PC-3 (cell line): ENCODE measurements at regions not wholly inside any gene's neighbourhood (a gene's known extent, or its start where the extent isn't known, plus 50 kb on each side); places are given as distances from the start of the nearest gene placed in this dataset.

Source experiments
- ATAC-seq: fragments of 200-7000 bp; cut with Tn5 transposase; 2 replicates; pipeline ENCODE4 v1.9.1; 2020; ENCODE audit warnings: mild to moderate bottlenecking, moderate library complexity
- BruUV-seq: library from RNA; stranded (reverse); fragments of 400-500 nt; replicated peaks from 2 replicates; lab custom pipeline; 2021; lab: Mats Ljungman, UMichigan
- CTCF ChIA-PET: fragments of 300-600 bp; sonication (Branson Sonifier 250); formaldehyde crosslinking; loops from one replicate; lab custom pipeline; 2022; ENCODE audit warnings: antibody characterized with exemption; lab: Charles Lee
- POLR2A ChIA-PET: fragments of 300-600 bp; sonication (Branson Sonifier 250); formaldehyde crosslinking; loops from one replicate; lab custom pipeline; 2022; ENCODE audit warnings: antibody characterized with exemption; ENCODE audit not compliant: unreplicated experiment; lab: Charles Lee
- DNase-seq: peaks from one replicate; pipeline ENCODE4 v3.0.0-alpha.2; 2015
- H2AFZ ChIP-seq: fragments of 300-600 bp; sonication (generic); 2 replicates; pipeline ENCODE4 v1.6.0; 2016; ENCODE audit warnings: antibody characterized with exemption, low read length
- H3F3A ChIP-seq: fragments of 300-600 bp; sonication (generic); one replicate; pipeline ENCODE4 v1.6.0; 2017; ENCODE audit warnings: antibody characterized with exemption, low read length, control low read depth, mild to moderate bottlenecking; ENCODE audit not compliant: unreplicated experiment
- H3K27ac ChIP-seq: fragments of 300-600 bp; sonication (generic); 2 replicates; pipeline ENCODE4 v1.5.1; 2016; ENCODE audit warnings: mild to moderate bottlenecking, low read length
- H3K27me3 ChIP-seq: fragments of 300-600 bp; sonication (generic); 2 replicates; pipeline ENCODE4 v1.6.1; 2016; ENCODE audit warnings: low read length, mixed read lengths
- H3K36me3 ChIP-seq: fragments of 300-600 bp; sonication (generic); 2 replicates; pipeline ENCODE4 v1.6.1; 2016; ENCODE audit warnings: low read depth, mixed run types, low read length, mixed read lengths
- H3K4me1 ChIP-seq: fragments of 300-600 bp; sonication (generic); 2 replicates; pipeline ENCODE4 v1.5.1; 2016; ENCODE audit warnings: low read length; ENCODE audit not compliant: insufficient read depth
- H3K4me2 ChIP-seq: fragments of 300-600 bp; sonication (generic); 2 replicates; pipeline ENCODE4 v1.6.0; 2016; ENCODE audit warnings: low read length
- H3K4me3 ChIP-seq: fragments of 300-600 bp; sonication (generic); 2 replicates; pipeline ENCODE4 v1.5.1; 2016; ENCODE audit warnings: mild to moderate bottlenecking, low read length, mixed read lengths
- H3K79me2 ChIP-seq: fragments of 300-600 bp; sonication (generic); 2 replicates; pipeline ENCODE4 v1.6.1; 2017; ENCODE audit warnings: low read length, mixed read lengths
- H3K9ac ChIP-seq: fragments of 300-600 bp; sonication (generic); 2 replicates; pipeline ENCODE4 v1.6.0; 2016; ENCODE audit warnings: mild to moderate bottlenecking, low read length
- H3K9me2 ChIP-seq: fragments of 300-600 bp; sonication (generic); replicated peaks from 2 replicates; pipeline ENCODE4 v1.6.1; 2016; ENCODE audit warnings: mixed run types, low read length, mixed read lengths
- H3K9me3 ChIP-seq: fragments of 300-600 bp; sonication (generic); 2 replicates; pipeline ENCODE4 v1.6.1; 2016; ENCODE audit warnings: low read length, mixed read lengths
- H4K20me1 ChIP-seq: fragments of 300-600 bp; sonication (generic); 2 replicates; pipeline ENCODE4 v1.6.1; 2016; ENCODE audit warnings: low read length, mixed read lengths
- EZH2 ChIP-seq: fragments of 300-600 bp; sonication (generic); IDR thresholded peaks from one replicate; pipeline ENCODE4 v1.6.1; 2017; ENCODE audit warnings: antibody characterized with exemption, mild to moderate bottlenecking, low read length; ENCODE audit not compliant: unreplicated experiment
- EZH2phosphoT487 ChIP-seq: fragments of 300-600 bp; sonication (generic); IDR thresholded peaks from 2 replicates; pipeline ENCODE4 v1.6.1; 2018; ENCODE audit warnings: mild to moderate bottlenecking, antibody characterized with exemption, low read length, borderline replicate concordance
- intact Hi-C: fragments of 100-400 bp; cut with micrococcal nuclease; formaldehyde crosslinking; loops from 2 replicates; pipeline ENCODE4 v1.9.0; 2023
- TF ChIP-seq, protein P1 (sequence below): fragments of 300-600 bp; sonication (generic); conservative IDR thresholded peaks from 2 replicates; pipeline ENCODE4 v1.5.1; 2017; ENCODE audit warnings: antibody characterized with exemption, low read depth, mild to moderate bottlenecking, low read length

DNA sequence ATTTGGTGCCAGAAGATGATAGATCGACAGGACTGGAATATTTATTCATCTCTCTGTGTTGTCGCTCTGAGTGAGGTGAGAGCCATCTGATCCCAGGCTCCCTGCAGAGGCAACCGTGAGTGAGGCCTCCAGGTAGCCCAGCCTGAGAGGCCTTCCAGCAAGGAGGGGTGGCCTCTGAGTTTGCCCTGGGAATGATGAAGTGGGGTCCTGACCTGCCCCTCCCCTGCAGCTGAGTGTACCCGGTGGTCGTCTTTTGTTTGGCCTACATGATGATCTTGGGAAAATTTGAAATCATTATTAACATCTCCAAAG is 86.4 kb downstream of the CBLN1 start:
- Histone ChIP-seq H3K9me2 (no peaks in the 10 kb centered on the region), H3F3A (no peaks in the 10 kb centered on the region), H3K27me3 (0 out of 2 replicates have a peak, but pooled peaks cover 3% of the 10 kb centered on the region), H3K9ac (no peak overlapping the region), H3K36me3 (no peaks in the 10 kb centered on the region), H3K9me3 (no peaks in the 10 kb centered on the region), H3K79me2 (no peaks in the 10 kb centered on the region), H3K27ac (no peak overlapping the region), H3K4me1 (no peaks in the 10 kb centered on the region), H3K4me3 (no peak overlapping the region), H3K4me2 (no peak overlapping the region), H2AFZ (no peak overlapping the region), H4K20me1 (no peaks in the 10 kb centered on the region)
- TF ChIP-seq EZH2: no peak
- no peak for TF ChIP-seq EZH2phosphoT487
- TF ChIP-seq, protein P1, sequence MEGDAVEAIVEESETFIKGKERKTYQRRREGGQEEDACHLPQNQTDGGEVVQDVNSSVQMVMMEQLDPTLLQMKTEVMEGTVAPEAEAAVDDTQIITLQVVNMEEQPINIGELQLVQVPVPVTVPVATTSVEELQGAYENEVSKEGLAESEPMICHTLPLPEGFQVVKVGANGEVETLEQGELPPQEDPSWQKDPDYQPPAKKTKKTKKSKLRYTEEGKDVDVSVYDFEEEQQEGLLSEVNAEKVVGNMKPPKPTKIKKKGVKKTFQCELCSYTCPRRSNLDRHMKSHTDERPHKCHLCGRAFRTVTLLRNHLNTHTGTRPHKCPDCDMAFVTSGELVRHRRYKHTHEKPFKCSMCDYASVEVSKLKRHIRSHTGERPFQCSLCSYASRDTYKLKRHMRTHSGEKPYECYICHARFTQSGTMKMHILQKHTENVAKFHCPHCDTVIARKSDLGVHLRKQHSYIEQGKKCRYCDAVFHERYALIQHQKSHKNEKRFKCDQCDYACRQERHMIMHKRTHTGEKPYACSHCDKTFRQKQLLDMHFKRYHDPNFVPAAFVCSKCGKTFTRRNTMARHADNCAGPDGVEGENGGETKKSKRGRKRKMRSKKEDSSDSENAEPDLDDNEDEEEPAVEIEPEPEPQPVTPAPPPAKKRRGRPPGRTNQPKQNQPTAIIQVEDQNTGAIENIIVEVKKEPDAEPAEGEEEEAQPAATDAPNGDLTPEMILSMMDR: no peak
- DNase-seq (no peak), ATAC-seq (no peak)
- intact Hi-C loops: no loop called here
- no TSS peak for BruUV-seq
- ChIA-PET CTCF (no interaction called here), POLR2A (no interaction called here)

DNA sequence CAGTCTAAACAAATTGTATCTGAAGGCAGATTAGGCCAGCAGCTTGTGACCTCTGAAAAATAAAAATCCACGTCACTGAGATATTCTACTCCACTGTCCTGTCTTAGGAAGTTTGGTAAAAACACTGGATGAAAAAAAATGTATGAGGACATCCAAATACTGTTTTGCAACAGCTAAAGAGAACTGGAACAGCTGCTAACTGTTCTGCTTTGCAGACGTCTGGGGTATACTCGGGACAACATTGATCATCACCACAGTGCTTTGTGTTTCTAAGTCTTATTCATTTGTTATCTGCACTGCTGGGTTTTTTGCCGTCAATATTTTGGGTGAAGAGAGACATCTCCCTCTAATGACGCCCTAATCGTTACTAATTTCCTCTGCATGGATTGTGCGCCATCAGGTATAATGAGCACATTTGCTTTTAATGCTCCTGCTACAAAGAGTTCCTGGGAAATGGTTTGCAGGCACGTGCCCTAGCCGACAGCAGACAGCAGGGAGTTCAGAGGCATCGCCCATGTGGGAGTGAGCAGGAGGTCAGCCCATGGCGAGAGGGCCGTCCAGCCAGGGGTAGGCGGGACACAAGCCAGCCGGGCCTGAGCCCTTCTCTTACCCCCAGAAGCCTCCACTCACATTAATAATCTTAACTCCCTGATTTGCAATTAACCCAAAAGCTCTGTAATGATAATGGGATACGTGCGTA is 87.0 kb downstream of the CBLN1 start:
- Histone ChIP-seq H2AFZ (no peak overlapping the region), H3K79me2 (no peaks in the 10 kb centered on the region), H3K9me2 (no peaks in the 10 kb centered on the region), H3K9me3 (no peaks in the 10 kb centered on the region), H3K4me3 (no peak overlapping the region), H3K4me2 (no peak overlapping the region), H3K4me1 (no peaks in the 10 kb centered on the region), H3F3A (no peaks in the 10 kb centered on the region), H3K27ac (no peak overlapping the region), H3K27me3 (0 out of 2 replicates have a peak, but pooled peaks cover 3% of the 10 kb centered on the region), H4K20me1 (no peaks in the 10 kb centered on the region), H3K36me3 (no peaks in the 10 kb centered on the region), H3K9ac (no peak overlapping the region)
- TF ChIP-seq, protein P1: no peak
- no peak for TF ChIP-seq EZH2phosphoT487
- POLR2A ChIA-PET: no interaction called here
- no TSS peak for BruUV-seq
- CTCF ChIA-PET: no interaction called here
- no peak for DNase-seq
- intact Hi-C loops: no loop called here
- ATAC-seq: no peak

DNA sequence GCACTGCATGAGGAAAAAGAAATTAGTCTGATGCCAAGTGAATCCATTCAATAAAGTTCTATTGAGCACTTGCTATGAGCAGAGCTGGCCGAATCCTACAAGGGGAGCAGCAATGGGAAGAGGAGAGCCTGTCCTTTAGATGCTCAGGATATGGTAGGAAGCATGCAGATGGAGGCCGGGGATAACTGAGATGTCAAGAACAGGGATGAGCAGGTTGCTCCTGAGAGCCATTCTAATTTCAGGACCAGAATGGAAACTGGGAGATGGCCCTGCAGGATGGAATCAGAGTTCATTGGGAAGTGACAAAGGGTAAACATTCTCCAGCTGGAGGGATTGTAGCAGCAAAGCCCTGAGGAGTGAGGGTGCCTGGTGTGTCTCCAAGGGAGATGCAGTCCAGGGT is 88.0 kb downstream of the CBLN1 start:
- no peak overlapping the region for H3K4me3 ChIP-seq
- CTCF ChIA-PET: no interaction called here
- no peaks in the 10 kb centered on the region for H3K36me3 ChIP-seq
- POLR2A ChIA-PET: no interaction called here
- DNase-seq (no peak), ATAC-seq (no peak)
- H4K20me1 ChIP-seq: no peaks in the 10 kb centered on the region
- intact Hi-C loops: no loop called here
- H3K4me2 ChIP-seq: no peak overlapping the region
- no peaks in the 10 kb centered on the region for H3K4me1 ChIP-seq
- no peaks in the 10 kb centered on the region for H3K9me3 ChIP-seq
- TF ChIP-seq EZH2phosphoT487: no peak
- BruUV-seq: no TSS peak
- no peak overlapping the region for H3K27ac ChIP-seq
- no peaks in the 10 kb centered on the region for H3K79me2 ChIP-seq
- no peaks in the 10 kb centered on the region for H3F3A ChIP-seq
- no peaks in the 10 kb centered on the region for H3K9me2 ChIP-seq
- no peak overlapping the region for H2AFZ ChIP-seq
- H3K27me3 ChIP-seq: 0 out of 2 replicates have a peak, but pooled peaks cover 3% of the 10 kb centered on the region
- no peak overlapping the region for H3K9ac ChIP-seq
